Motor neuron (in vitro differentiated cells): ENCODE measurements at regions not wholly inside any gene's neighbourhood (a gene's known extent, or its start where the extent isn't known, plus 50 kb on each side); places are given as distances from the start of the nearest gene placed in this dataset.

Experiments
- ATAC-seq, 8 experiments: fragments of 200-7000 bp; cut with Tn5 transposase; replicated peaks in 6 of 8; 2 replicates each; pipeline ENCODE4 v1.8.0; 2021; ENCODE audit warnings: mild to moderate bottlenecking in 8 of 8, moderate library complexity in 8 of 8
- H3K27ac ChIP-seq, 2 donors: fragments of 250-450 bp; sonication (Bioruptor Pico); 2 replicates each; pipeline ENCODE4 v1.9.0; 2021; ENCODE audit warnings: antibody characterized with exemption in 2 of 2, mild to moderate bottlenecking in 2 of 2, moderate library complexity in 1 of 2
- H3K4me1 ChIP-seq, 2 donors: fragments of 250-450 bp; sonication (Bioruptor Pico); replicated peaks in 1 of 2; 2 replicates each; pipeline ENCODE4 v1.6.1; 2021; ENCODE audit warnings: antibody characterized with exemption in 2 of 2, mild to moderate bottlenecking in 2 of 2, moderate library complexity in 1 of 2
- H3K4me3 ChIP-seq, 5 donors: fragments of 250-450 bp; sonication (Bioruptor Pico); 2 replicates each; pipeline ENCODE4 v1.9.0; 2021; ENCODE audit warnings: antibody characterized with exemption in 5 of 5, mild to moderate bottlenecking in 5 of 5, moderate library complexity in 4 of 5
- WGBS, 10 experiments: fragments of 450-650 bp; shearing (Covaris generic); methylation state at CpG; one replicate each; pipeline ENCODE4 v1.0.0; 2022; 5-methylcytosine and 5-hydroxymethylcytosine counted together
- in situ Hi-C, 9 experiments: fragments of 400-800 bp; cut with MboI; loops; one replicate each; pipeline ENCODE4 v1.15.0; 2021; ENCODE audit warnings: low sequenced_read_pairs in 9 of 9, low pct_unique_long_range_greater_than_20kb in 2 of 9; ENCODE audit not compliant: unreplicated experiment in 9 of 9

- 34 to 81% (median 52%) methylated on average over 3 to 4 of the region's 4 CpGs; no CpG with 5 or more reads in 4 of the 10 experiments for WGBS, 10 experiments
- Histone ChIP-seq H3K4me3 (no peak overlapping the region), H3K27ac (no peak overlapping the region), H3K4me1 (no peaks in the 10 kb centered on the region)
- no peak for ATAC-seq
- in situ Hi-C loops, result loop anchor here in 3 of 9 experiments (25.0 kb wide), 1 partner anchor 180 kb away; no protein-coding TSS in a partner anchor
Observed at GRCh38 chr12:45532113-45532512, 197.4 kb upstream of the ARID2 start.

- no peak for ATAC-seq
- in situ Hi-C loops, result loop anchor here in 3 of 9 experiments (25.0 kb wide), 1 partner anchor 177 kb away; no protein-coding TSS in a partner anchor
- H3K27ac ChIP-seq, result no peak overlapping the region
- H3K4me1 ChIP-seq, result peaks cover 4 to 19% of the 10 kb centered on the region in 2 donors
- no peak overlapping the region for H3K4me3 ChIP-seq
Observed at GRCh38 chr12:45535610-45536180, 193.8 kb upstream of the ARID2 start.

DNA sequence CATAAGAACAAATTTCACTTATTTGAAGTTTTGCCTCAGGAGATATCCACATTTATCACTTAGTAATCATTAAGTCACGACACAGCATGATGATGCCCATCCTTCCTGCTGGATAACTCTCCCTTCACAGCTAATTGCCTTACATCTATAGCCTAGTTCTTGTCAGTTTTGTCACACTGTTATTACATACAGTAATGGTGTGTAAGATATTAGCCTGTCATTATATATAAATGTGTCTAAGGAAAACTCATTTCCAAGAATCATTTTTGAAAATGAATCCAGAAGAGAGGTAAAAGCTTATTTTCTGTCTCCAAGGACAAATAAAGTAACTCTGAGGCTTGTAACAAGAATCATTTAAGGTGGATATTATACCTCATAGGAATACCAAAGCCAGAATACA lies 193.2 kb upstream of the ARID2 start:
- H3K27ac ChIP-seq, result no peak overlapping the region
- ATAC-seq, result no peak
- H3K4me3 ChIP-seq, result no peak overlapping the region
- whole genome bisulfite sequencing, 10 experiments, result 17 to 80% (median 50%) methylated on average over 1 of the region's 1 CpG; no CpG with 5 or more reads in 5 of the 10 experiments
- H3K4me1 ChIP-seq, result peaks cover 8 to 23% of the 10 kb centered on the region in 2 donors
- in situ Hi-C loops, result loop anchor here in 3 of 9 experiments (25.0 kb wide), 1 partner anchor 176 kb away; no protein-coding TSS in a partner anchor

DNA sequence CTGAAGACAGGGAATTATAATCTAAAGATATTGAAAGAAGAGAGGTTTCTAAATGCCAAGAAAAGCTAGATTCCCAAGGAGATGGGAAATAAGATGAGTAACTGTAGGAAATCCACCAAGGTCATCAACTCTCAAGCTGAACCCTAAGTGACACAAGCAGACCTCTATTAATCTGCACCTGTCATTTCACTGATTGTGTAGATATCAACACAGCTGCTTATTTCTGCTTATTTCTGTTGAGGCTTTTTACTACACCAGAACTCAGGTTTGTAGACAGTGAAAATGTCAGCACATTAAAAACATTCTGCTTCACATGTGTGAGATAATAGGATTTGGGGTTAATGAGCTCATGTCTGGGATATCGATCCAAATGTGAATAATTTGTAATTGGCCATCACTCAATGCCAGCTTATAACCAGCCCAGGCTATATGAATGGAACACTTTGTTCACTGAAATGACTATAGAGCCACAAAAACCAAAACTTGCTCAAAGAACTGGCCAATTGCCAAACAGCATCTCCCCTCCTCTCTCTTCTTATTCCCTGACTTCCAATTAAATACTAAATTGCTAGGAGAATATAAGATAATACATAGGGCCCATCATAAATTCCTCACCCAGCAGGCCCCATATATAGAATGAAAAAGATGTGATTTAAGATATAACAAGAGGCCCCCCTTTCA lies 188.7 kb upstream of the ARID2 start:
- ATAC-seq, result peak in 3 of 8 experiments; percentile 13 to 25 (median 22)
- in situ Hi-C loops, result loop anchor here in 3 of 9 experiments (25.0 kb wide), 1 partner anchor 172 kb away; no protein-coding TSS in a partner anchor
- H3K4me1 ChIP-seq, result peaks cover 8 to 23% of the 10 kb centered on the region in 2 donors
- no peak overlapping the region for H3K4me3 ChIP-seq
- peak overlapping the region in 1 of 2 donors; percentile 54 for H3K27ac ChIP-seq
- WGBS, 10 experiments, result 11 to 88% (median 57%) methylated on average over 1 of the region's 1 CpG; no CpG with 5 or more reads in 5 of the 10 experiments

DNA sequence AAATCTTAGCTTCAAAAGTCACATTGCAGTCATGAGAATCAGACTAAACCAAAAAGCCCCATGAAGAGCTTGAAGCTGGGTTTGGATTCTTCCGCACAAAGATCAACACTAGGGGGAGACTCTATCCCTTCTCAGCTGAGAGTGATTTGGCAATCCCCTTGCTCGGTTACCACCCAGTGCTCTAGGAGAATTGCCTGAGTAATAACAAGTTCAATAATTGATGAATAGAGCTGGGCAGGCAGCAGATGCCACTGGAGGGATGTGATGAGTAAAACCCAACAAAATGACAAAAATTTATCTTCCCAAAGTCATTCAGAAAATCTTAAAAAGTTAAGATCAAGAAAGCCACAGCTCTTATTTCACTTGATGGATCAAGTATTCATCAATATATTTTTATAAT lies 185.6 kb upstream of the ARID2 start:
- Histone ChIP-seq H3K4me1 (peaks cover 8 to 22% of the 10 kb centered on the region in 2 donors), H3K4me3 (no peak overlapping the region), H3K27ac (no peak overlapping the region)
- WGBS, 10 experiments, result 0 to 40% (median 6%) methylated on average over 1 to 2 of the region's 2 CpGs; no CpG with 5 or more reads in 3 of the 10 experiments
- peak in 4 of 8 experiments; percentile 67 to 99 (median 95) for ATAC-seq
- in situ Hi-C loops, result loop anchor here in 3 of 9 experiments (25.0 kb wide), 1 partner anchor 168 kb away; no protein-coding TSS in a partner anchor

DNA sequence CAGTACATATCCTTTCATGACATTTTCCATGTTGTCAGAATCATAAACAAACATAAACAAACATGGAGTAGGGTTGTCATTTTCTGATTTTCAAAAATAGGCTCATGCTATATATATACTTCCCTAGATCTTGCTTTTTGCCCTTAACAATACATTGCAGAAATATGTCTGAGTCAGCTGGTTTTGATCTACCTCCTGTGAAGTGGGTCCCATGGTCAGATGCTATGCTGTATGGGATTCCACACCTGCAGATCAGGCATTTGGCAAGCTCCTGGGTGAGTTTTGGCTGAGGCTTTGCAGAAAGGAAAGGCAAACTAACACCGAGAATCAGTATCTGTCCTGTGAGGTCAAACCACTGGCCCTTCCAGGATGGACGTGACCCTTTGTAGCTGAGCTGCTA lies 183.0 kb upstream of the ARID2 start:
- WGBS, 10 experiments, result 20 to 100% (median 95%) methylated on average over 1 to 2 of the region's 2 CpGs; no CpG with 5 or more reads in 6 of the 10 experiments
- H3K27ac ChIP-seq, result no peak overlapping the region
- no peaks in the 10 kb centered on the region for H3K4me1 ChIP-seq
- H3K4me3 ChIP-seq, result no peak overlapping the region
- no peak for ATAC-seq
- in situ Hi-C loops, result loop anchor here in 3 of 9 experiments (25.0 kb wide), 1 partner anchor 166 kb away; no protein-coding TSS in a partner anchor

DNA sequence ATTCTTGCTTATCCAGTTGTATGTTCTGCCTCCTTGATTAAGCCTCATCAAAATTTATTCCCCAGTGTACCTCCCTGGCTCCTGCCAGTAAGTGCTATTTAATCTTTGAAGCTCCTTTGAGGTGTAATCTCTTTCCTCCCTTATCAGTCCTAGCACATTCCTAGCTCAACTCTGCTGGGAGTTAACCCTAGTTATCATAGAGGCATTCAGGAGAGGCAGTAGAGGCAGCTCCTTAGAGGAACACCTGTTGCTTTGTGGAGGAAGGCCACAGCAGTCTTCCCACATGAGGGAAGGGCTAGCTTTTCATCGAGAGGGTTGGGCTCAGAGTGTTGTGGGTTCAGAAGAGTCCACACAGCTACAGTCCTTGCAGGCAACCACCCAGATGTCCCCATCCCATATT lies 182.4 kb upstream of the ARID2 start:
- Histone ChIP-seq H3K27ac (no peak overlapping the region), H3K4me1 (no peaks in the 10 kb centered on the region), H3K4me3 (no peak overlapping the region)
- WGBS, 10 experiments, result 71% methylated on average over 1 of the region's 1 CpG; no CpG with 5 or more reads in 9 of the 10 experiments
- in situ Hi-C loops, result loop anchor here in 3 of 9 experiments (25.0 kb wide), 1 partner anchor 165 kb away; no protein-coding TSS in a partner anchor
- no peak for ATAC-seq

DNA sequence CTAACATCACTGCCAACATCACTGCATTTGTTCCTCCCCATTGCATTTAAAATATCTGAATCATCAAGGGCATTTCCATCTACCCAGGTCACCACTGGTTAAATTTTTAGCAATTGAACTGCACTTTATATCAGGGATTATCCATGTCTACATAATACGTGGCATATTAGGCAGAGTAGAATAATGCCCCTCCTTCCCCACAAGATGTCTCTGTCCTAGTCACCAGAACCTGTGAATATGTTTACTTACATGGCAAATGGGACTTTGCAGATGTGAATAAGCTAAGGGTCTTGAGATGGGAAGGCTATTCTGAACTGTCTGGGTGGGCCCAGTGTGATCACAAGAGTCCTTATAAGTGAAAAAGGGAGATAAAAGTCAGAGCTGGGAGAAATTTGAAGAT lies 181.7 kb upstream of the ARID2 start:
- Histone ChIP-seq H3K27ac (no peak overlapping the region), H3K4me1 (no peaks in the 10 kb centered on the region), H3K4me3 (no peak overlapping the region)
- WGBS, 10 experiments, result 20 to 100% (median 88%) methylated on average over 1 of the region's 1 CpG; no CpG with 5 or more reads in 1 of the 10 experiments
- in situ Hi-C loops, result loop anchor here in 3 of 9 experiments (25.0 kb wide), 1 partner anchor 164 kb away; no protein-coding TSS in a partner anchor
- ATAC-seq, result peak in 3 of 8 experiments; percentile 25 to 38 (median 33)

- WGBS, 10 experiments, result 33 to 100% (median 87%) methylated on average over 1 to 3 of the region's 4 CpGs
- ATAC-seq, result no peak
- in situ Hi-C loops, result loop anchor here in 3 of 9 experiments (25.0 kb wide), 1 partner anchor 164 kb away; no protein-coding TSS in a partner anchor
Observed at GRCh38 chr12:45548426-45548825, 181.1 kb upstream of the ARID2 start.

GRCh38 chr12:45549337-45549902 lies 180.1 kb upstream of the ARID2 start:
- Histone ChIP-seq H3K4me1 (no peaks in the 10 kb centered on the region), H3K4me3 (no peak overlapping the region), H3K27ac (no peak overlapping the region)
- in situ Hi-C loops, result loop anchor here in 3 of 9 experiments (25.0 kb wide), 1 partner anchor 163 kb away; no protein-coding TSS in a partner anchor
- 51 to 100% (median 78%) methylated on average over 1 to 4 of the region's 4 CpGs; no CpG with 5 or more reads in 1 of the 10 experiments for WGBS, 10 experiments
- ATAC-seq, result peak in 2 of 8 experiments; percentile 76 to 81

More at GRCh38 chr12:45548426-45548825, 181.1 kb upstream of the ARID2 start:
- no peak overlapping the region for H3K4me3 ChIP-seq
- no peaks in the 10 kb centered on the region for H3K4me1 ChIP-seq
- no peak overlapping the region for H3K27ac ChIP-seq

DNA sequence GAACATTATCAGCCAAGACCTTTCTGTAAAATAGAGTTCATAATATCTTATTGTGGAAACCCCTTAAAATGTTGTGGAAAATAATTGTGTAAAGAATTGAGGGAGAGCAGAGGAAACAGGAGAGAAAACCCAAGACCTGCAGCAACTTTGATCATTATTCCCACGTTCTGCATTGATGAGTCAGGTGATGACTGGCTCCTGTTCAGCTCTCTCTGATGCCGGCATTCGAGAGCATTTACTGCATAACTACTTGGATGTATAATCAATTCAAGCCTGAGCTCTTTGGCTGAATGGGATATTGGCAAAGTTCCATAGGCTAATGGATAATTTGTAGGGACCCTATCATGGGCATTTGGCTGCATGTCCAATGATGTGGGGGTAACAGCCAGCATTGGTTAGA lies 176.3 kb upstream of the ARID2 start:
- Histone ChIP-seq H3K27ac (no peak overlapping the region), H3K4me3 (no peak overlapping the region), H3K4me1 (no peaks in the 10 kb centered on the region)
- peak in 2 of 8 experiments; percentile 19 to 50 for ATAC-seq
- in situ Hi-C loops, result no loop called here
- WGBS, 10 experiments, result 28 to 87% (median 75%) methylated on average over 2 to 3 of the region's 3 CpGs; no CpG with 5 or more reads in 2 of the 10 experiments

GRCh38 chr12:45557016-45557415 lies 172.5 kb upstream of the ARID2 start:
- Histone ChIP-seq H3K4me1 (no peaks in the 10 kb centered on the region), H3K27ac (no peak overlapping the region), H3K4me3 (no peak overlapping the region)
- in situ Hi-C loops, result no loop called here
- no peak for ATAC-seq

GRCh38 chr12:45558353-45558752 lies 171.2 kb upstream of the ARID2 start:
- H3K4me1 ChIP-seq, result no peaks in the 10 kb centered on the region
- ATAC-seq, result no peak
- H3K27ac ChIP-seq, result no peak overlapping the region
- H3K4me3 ChIP-seq, result no peak overlapping the region
- 55 to 100% (median 90%) methylated on average over 1 to 4 of the region's 4 CpGs; no CpG with 5 or more reads in 2 of the 10 experiments for WGBS, 10 experiments
- in situ Hi-C loops, result no loop called here
